Muscle of leg (tissue), 3 donors: ENCODE measurements at regions not wholly inside any gene's neighbourhood (a gene's known extent, or its start where the extent isn't known, plus 50 kb on each side); places are given as distances from the start of the nearest gene placed in this dataset.
"Not testable (repeated sequence)": the region's sequence is repeated elsewhere in the genome, so short reads cannot be mapped to it uniquely, and the experiment has no call there.

Experiments
- DNase-seq: peaks from one replicate; pipeline ENCODE4 v3.0.0; 2013
- H3K27ac ChIP-seq: one replicate; pipeline ENCODE4 v1.5.1; 2013; ENCODE audit warnings: mild to moderate bottlenecking, low read length, control low read depth
- H3K27me3 ChIP-seq: one replicate; pipeline ENCODE4 v1.6.1; 2013; ENCODE audit warnings: low read length; ENCODE audit not compliant: control insufficient read depth, insufficient read depth
- H3K36me3 ChIP-seq: one replicate; pipeline ENCODE4 v1.6.1; 2013; ENCODE audit warnings: low read length; ENCODE audit not compliant: control insufficient read depth, insufficient read depth
- H3K4me1 ChIP-seq: one replicate; pipeline ENCODE4 v1.6.1; 2013; ENCODE audit warnings: low read length; ENCODE audit not compliant: control insufficient read depth, insufficient read depth
- H3K4me3 ChIP-seq: one replicate; pipeline ENCODE4 v1.5.1; 2013; ENCODE audit warnings: low read length, control low read depth
- H3K9me3 ChIP-seq: replicated peaks from 2 replicates; pipeline ENCODE4 v1.6.1; 2013; ENCODE audit warnings: low read depth, low read length; ENCODE audit not compliant: control insufficient read depth
- WGBS: methylation state at CpG from one replicate; pipeline ENCODE4 v1.1.5; 2013; ENCODE audit warnings: missing lambda C conversion rate; ENCODE audit not compliant: insufficient coverage; 5-methylcytosine and 5-hydroxymethylcytosine counted together

- no CpG with 5 or more reads among the region's 23 CpGs for WGBS
- DNase-seq, H3K9me3 ChIP-seq, H3K4me1 ChIP-seq, H3K27ac ChIP-seq, H3K27me3 ChIP-seq, H3K4me3 ChIP-seq, H3K36me3 ChIP-seq: not testable (repeated sequence)
Measured at GRCh38 chr7:73153921-73154585, 68.2 kb upstream of the SPDYE9 start.

GRCh38 chr7:73148570-73148969 is 62.7 kb upstream of the SPDYE9 start:
- not testable (repeated sequence) for H3K36me3 ChIP-seq, H3K4me3 ChIP-seq, H3K9me3 ChIP-seq, H3K27ac ChIP-seq, H3K4me1 ChIP-seq, H3K27me3 ChIP-seq, DNase-seq
- no CpG with 5 or more reads among the region's 2 CpGs for WGBS

DNA sequence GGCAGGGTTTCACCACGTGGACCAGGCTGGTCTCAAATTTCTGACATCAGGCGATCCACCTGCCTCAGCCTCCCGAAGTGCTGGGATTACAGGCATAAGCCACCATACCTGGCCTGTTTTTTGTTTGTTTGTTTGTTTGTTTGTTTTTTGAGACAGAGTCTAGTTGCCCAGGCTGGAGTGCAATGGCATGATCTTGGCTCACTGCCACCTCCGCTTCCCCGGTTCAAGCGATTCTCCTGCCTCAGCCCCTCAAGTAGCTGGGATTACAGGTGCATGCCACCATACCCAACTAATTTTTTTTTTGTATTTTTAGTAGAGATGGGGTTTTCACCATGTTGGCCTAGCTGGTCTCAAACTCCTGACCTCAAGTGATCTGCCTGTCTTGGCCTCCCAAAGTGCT is 61.8 kb upstream of the SPDYE9 start:
- H3K9me3 ChIP-seq, H3K27ac ChIP-seq, H3K36me3 ChIP-seq, DNase-seq, H3K27me3 ChIP-seq, H3K4me3 ChIP-seq, H3K4me1 ChIP-seq: not testable (repeated sequence)
- WGBS, result no CpG with 5 or more reads among the region's 6 CpGs

- not testable (repeated sequence) for H3K4me3 ChIP-seq, DNase-seq, H3K9me3 ChIP-seq, H3K4me1 ChIP-seq, H3K36me3 ChIP-seq, H3K27ac ChIP-seq, H3K27me3 ChIP-seq
- no CpG with 5 or more reads among the region's 8 CpGs for WGBS
Measured at GRCh38 chr7:73143993-73144392, 58.2 kb upstream of the SPDYE9 start.

GRCh38 chr7:73137922-73138321 is 52.1 kb upstream of the SPDYE9 start:
- no CpG with 5 or more reads among the region's 3 CpGs for WGBS
- not testable (repeated sequence) for DNase-seq

More at GRCh38 chr7:73137922-73138321, 52.1 kb upstream of the SPDYE9 start:
- H3K27ac ChIP-seq, H3K4me3 ChIP-seq, H3K4me1 ChIP-seq, H3K36me3 ChIP-seq, H3K27me3 ChIP-seq, H3K9me3 ChIP-seq: not testable (repeated sequence)
